Upper lobe of left lung (tissue), 4 donors: ENCODE measurements at regions not wholly inside any gene's neighbourhood (a gene's known extent, or its start where the extent isn't known, plus 50 kb on each side); places are given as distances from the start of the nearest gene placed in this dataset.

Experiments
- EP300 ChIP-seq, 4 donors: sonication (generic); formaldehyde crosslinking; IDR thresholded peaks; one replicate each; pipeline ENCODE4 v1.5.1; 2017; ENCODE audit warnings: antibody characterized with exemption in 4 of 4, control low read depth in 2 of 4
- POLR2A ChIP-seq, 4 donors: fragments of 450-650 bp; IDR thresholded peaks; one replicate each; pipeline ENCODE4 v1.5.1; 2016 to 2017; ENCODE audit warnings: antibody characterized with exemption in 4 of 4, mild to moderate bottlenecking in 2 of 4
- POLR2AphosphoS5 ChIP-seq, 2 donors: sonication (generic); formaldehyde crosslinking; IDR thresholded peaks; one replicate each; pipeline ENCODE4 v1.5.1; 2017; ENCODE audit warnings: antibody characterized with exemption in 2 of 2
- TF ChIP-seq, protein P1 (sequence below), 6 experiments: fragments of 450-650 bp in 4 of 6; fragments of 200-600 bp in 2 of 6; sonication (generic) in 2 of 6; IDR thresholded peaks; one replicate each; pipeline ENCODE4 v1.5.1; 2016 to 2019; ENCODE audit warnings: antibody characterized with exemption in 6 of 6

DNA sequence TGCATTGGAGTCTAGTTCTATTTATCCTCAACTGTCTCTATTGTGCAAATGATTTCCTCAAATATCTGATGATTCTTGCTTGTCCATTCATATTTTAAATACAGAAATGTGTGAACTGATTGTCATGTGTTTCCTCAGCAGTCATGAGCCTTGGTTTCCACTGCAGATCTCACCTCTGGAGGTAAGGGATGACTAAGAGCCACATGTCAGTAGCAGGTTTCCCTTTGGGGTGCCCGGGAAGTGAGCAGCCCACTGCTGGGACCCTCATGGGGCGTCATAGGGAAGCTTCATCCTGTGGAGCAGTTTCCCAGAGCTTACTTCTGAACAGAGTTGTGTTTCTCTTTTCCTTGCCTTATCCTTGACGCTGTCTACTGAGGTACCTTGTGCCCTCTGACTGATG is 149.2 kb upstream of the TOPAZ1 start:
- TF ChIP-seq, protein P1, sequence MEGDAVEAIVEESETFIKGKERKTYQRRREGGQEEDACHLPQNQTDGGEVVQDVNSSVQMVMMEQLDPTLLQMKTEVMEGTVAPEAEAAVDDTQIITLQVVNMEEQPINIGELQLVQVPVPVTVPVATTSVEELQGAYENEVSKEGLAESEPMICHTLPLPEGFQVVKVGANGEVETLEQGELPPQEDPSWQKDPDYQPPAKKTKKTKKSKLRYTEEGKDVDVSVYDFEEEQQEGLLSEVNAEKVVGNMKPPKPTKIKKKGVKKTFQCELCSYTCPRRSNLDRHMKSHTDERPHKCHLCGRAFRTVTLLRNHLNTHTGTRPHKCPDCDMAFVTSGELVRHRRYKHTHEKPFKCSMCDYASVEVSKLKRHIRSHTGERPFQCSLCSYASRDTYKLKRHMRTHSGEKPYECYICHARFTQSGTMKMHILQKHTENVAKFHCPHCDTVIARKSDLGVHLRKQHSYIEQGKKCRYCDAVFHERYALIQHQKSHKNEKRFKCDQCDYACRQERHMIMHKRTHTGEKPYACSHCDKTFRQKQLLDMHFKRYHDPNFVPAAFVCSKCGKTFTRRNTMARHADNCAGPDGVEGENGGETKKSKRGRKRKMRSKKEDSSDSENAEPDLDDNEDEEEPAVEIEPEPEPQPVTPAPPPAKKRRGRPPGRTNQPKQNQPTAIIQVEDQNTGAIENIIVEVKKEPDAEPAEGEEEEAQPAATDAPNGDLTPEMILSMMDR (IDR thresholded peaks at IDR 0.05) = no peak
- TF ChIP-seq POLR2AphosphoS5 (IDR thresholded peaks at IDR 0.05) = no peak
- no peak for TF ChIP-seq EP300 (IDR thresholded peaks at IDR 0.05)
- TF ChIP-seq POLR2A (IDR thresholded peaks at IDR 0.05) = no peak
